ENCODE measurements at regions not wholly inside any gene's neighbourhood (a gene's known extent, or its start where the extent isn't known, plus 50 kb on each side); places are given as distances from the start of the nearest gene placed in this dataset.

GRCh38 chr3:173249457-173249856 is 108.4 kb upstream of the SPATA16 start:
- TF ChIP-seq CTCF (IDR thresholded peaks at IDR 0.05) (no peak), POLR2A (IDR thresholded peaks at IDR 0.05) (no peak)

Data from testis (tissue), 2 donors.